DMS 273 treated with DMSO at 0.1 percent for 48 hours (cell line): ENCODE measurements at regions not wholly inside any gene's neighbourhood (a gene's known extent, or its start where the extent isn't known, plus 50 kb on each side); places are given as distances from the start of the nearest gene placed in this dataset.

Experiments
- DNase-seq: peaks from one replicate; lab custom pipeline; 2025; lab: John Stamatoyannopoulos, UW

- no peak for DNase-seq
These were observed 194.6 kb downstream of the NRIP1 start for GRCh38 chr21:14869984-14870852.

- DNase-seq: no peak
These were observed 197.7 kb downstream of the NRIP1 start for GRCh38 chr21:14866859-14867765.

- DNase-seq: peak; percentile 32
These were observed 200.4 kb downstream of the NRIP1 start for GRCh38 chr21:14864211-14865021.

GRCh38 chr21:14863745-14864210, 201.0 kb downstream of the NRIP1 start:
- no peak for DNase-seq

GRCh38 chr21:14862794-14863720, 201.7 kb downstream of the NRIP1 start:
- DNase-seq: no peak

- DNase-seq: no peak
These were observed 206.5 kb downstream of the NRIP1 start for GRCh38 chr21:14858311-14858710.

- no peak for DNase-seq
These were observed 207.3 kb downstream of the NRIP1 start for GRCh38 chr21:14857529-14857928.

- DNase-seq: no peak
These were observed 214.4 kb downstream of the NRIP1 start for GRCh38 chr21:14850394-14850793.

GRCh38 chr21:14846621-14847020, 218.2 kb downstream of the NRIP1 start:
- DNase-seq: no peak

- DNase-seq: no peak
These were observed 220.8 kb downstream of the NRIP1 start for GRCh38 chr21:14844001-14844400.

- DNase-seq: no peak
These were observed 222.2 kb downstream of the NRIP1 start for GRCh38 chr21:14842601-14843000.

GRCh38 chr21:14841511-14842472, 223.0 kb downstream of the NRIP1 start:
- no peak for DNase-seq

GRCh38 chr21:14838400-14838799, 226.4 kb downstream of the NRIP1 start:
- no peak for DNase-seq

GRCh38 chr21:14836950-14837349, 227.8 kb downstream of the NRIP1 start:
- DNase-seq: no peak

GRCh38 chr21:14833666-14834351, 231.0 kb downstream of the NRIP1 start:
- DNase-seq: no peak

GRCh38 chr21:14833241-14833640, 231.6 kb downstream of the NRIP1 start:
- DNase-seq: no peak

GRCh38 chr21:14830307-14830706, 234.5 kb downstream of the NRIP1 start:
- no peak for DNase-seq

GRCh38 chr21:14829685-14830084, 235.1 kb downstream of the NRIP1 start:
- no peak for DNase-seq

GRCh38 chr21:14827468-14827867, 237.3 kb downstream of the NRIP1 start:
- no peak for DNase-seq
